Lower leg skin (tissue), 3 donors: ENCODE measurements at regions not wholly inside any gene's neighbourhood (a gene's known extent, or its start where the extent isn't known, plus 50 kb on each side); places are given as distances from the start of the nearest gene placed in this dataset.

Experiments
- CTCF ChIP-seq, 3 donors: fragments of 450-650 bp; IDR thresholded peaks; one replicate each; pipeline ENCODE4 v1.5.1; 2016; ENCODE audit warnings: antibody characterized with exemption in 3 of 3, mild to moderate bottlenecking in 3 of 3, moderate library complexity in 2 of 3
- POLR2A ChIP-seq, 2 donors: fragments of 450-650 bp; IDR thresholded peaks; one replicate each; pipeline ENCODE4 v1.6.1; 2016 to 2017; ENCODE audit warnings: antibody characterized with exemption in 2 of 2, mild to moderate bottlenecking in 1 of 2, moderate library complexity in 1 of 2

GRCh38 chr2:208698114-208698513, 291.5 kb downstream of the PTH2R start:
- TF ChIP-seq POLR2A (IDR thresholded peaks at IDR 0.05) (no peak), CTCF (IDR thresholded peaks at IDR 0.05) (no peak)
